GM18519 (cell line): ENCODE measurements at regions not wholly inside any gene's neighbourhood (a gene's known extent, or its start where the extent isn't known, plus 50 kb on each side); places are given as distances from the start of the nearest gene placed in this dataset.
"Not testable (repeated sequence)": the region's sequence is repeated elsewhere in the genome, so short reads cannot be mapped to it uniquely, and the experiment has no call there.

Experiments used
- ATAC-seq: cut with Tn5 transposase; IDR thresholded peaks from one replicate; pipeline ENCODE4 v1.9.1; 2021; ENCODE audit warnings: mild to moderate bottlenecking, moderate library complexity; ENCODE audit not compliant: unreplicated experiment, low FRiP score

DNA sequence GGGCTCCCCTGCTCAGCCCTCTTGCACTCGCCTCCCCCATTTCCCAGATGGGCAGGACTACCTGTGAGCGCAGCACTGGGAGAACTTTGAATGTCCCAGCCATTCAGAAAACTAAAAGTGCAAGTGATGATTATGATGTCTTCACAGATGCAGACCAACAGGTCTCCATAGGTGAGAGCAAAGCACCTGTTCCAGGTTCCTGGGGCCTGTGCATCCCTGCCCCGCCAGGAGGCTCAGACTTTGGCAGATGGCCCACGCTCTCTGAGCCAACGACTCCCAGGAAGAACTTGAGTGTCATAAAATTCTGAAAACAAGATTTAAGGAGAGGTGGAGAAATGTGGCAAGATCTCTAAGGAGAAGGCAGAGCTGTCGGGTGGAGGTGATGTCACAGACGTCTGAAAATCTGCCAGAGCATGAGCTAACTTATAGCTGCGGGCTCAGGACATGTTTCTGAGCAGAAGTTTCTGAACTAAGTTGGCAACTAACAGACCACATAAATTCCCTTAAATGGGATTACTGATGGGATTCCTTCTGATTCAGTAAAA, 110.8 kb upstream of the IGF1R start:
- no peak for ATAC-seq

DNA sequence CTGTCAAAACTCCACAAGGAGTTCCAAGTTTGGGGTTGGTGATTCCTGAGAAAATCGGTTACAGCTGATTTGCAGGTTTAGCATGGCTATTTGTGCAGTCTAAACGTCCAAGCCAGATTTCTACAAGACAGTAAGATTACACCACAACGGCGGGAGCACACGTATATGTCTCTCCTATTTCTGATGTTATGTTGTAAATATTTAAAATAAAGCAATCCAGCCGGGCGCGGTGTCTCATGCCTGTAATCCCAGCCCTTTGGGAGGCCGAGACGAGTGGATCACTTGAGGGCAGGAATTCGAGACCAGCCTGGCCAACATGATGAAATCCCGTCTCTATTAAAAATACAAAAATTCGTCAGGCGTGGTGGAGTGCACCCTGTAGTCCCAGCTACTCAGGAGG, 106.8 kb upstream of the IGF1R start:
- no peak for ATAC-seq

DNA sequence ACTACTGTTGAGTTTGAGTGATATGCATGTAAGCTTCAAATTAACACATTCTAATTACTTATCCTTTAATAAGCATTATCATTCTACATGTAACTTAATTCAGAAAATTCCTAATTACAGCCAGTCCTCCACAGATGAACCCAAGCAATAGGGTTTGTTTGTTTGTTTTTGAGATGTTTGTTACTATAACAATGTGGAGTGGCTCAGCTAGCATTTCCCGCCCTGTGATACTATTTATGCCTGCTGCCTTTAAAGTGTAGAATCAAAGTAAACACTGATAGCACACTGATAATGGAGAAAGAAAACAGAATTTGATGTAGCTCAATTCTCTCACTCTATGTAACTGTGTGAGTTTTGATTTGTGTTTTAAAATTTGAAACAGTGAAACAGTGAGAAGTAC, 105.1 kb upstream of the IGF1R start:
- ATAC-seq: no peak

DNA sequence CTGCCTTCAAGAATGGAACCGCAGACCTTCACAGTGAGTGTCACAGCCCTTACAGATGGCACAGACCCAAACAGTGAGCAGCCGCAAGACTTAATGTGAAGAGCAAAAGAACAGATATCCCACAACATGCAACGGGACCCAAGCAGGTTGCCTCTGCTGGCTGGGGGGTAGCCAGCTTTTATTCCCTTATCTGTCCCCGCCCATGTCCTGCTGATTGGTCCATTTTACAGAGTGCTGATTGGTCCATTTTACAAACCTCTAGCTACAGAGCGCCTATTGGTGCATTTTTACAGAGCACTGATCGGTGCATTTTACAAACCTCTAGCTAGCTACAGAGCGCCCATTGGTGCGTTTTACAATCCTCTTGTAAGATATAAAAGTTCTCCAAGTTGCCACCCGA, 102.0 kb upstream of the IGF1R start:
- no peak for ATAC-seq

DNA sequence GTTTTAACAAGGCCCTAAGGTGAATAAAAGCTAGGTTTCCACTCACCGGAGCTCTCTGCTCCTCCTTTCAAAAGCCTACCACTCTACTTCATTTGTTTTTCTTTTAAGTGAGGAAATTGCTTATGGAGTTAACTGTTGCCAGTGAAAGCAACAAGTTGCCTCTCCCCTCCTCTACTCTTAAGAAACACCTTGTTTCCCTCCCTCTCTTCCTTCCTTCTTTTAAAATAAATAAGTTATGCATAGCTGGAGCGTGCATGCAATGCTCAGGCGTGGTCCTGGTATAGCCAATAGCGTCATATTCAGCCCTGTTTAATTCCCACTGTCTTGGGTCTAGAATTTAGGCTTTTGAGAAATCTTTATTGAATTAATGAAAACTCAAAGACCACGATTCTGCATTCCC, 101.1 kb upstream of the IGF1R start:
- ATAC-seq: no peak

DNA sequence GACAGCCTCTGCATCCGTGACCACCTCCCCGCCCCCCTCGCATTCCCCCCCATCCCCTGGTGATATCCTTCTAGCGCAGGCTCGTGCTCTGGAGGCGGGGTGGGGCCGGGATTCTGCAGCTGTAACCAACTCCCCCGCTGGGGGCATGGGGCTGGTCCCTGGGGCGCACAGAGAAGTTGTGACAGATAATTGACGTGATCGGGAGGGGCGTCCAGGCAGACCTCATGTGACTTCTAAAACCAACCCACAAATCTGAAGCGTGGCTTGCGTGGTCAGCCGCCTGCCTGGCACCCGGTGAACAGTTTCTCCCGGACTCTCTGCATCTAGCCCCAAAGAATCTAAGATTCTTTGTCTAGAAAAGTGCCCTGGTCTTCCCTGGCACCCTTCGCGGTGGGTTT, 100.6 kb upstream of the IGF1R start:
- ATAC-seq: no peak

DNA sequence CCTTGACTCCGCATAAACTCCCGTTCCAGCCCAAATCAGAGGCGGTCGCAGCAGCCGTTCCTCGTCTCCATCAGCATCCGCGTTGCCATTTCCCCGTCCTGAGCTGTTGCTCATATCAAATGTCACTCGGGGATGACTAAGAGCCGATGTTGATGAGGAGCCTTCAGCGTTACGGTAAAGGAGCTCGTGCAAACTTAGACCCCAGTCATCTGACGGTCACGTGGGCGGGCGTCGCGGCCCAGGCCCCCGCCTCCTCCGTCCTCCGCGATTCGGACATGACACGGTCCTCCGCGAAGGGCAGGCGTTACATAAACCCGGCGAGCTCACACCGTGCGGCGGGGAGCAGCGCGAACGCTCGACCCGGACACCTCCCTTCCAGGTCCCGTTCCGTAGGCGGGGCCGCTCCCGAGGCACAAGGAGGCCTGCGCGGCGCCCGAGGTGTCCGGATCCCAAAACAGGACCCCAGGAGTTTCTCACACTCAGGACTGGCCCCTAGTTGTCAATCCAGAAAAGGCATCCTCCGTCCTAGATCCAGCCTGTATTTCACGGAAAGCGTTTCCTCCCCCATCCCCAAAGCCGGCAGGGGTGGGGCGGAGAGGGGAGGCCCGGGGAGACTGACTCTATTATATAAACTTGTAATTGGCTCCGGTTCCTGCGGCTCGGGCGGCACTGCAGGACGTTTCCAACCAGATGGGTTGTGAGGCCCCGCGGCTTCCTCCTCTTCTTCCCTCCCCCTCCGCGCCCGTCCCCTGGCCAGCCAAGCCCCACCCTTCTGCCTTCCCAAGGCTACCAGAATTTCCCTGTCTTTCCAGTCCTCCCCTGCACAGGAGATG, 100.0 kb upstream of the IGF1R start:
- ATAC-seq: no peak

DNA sequence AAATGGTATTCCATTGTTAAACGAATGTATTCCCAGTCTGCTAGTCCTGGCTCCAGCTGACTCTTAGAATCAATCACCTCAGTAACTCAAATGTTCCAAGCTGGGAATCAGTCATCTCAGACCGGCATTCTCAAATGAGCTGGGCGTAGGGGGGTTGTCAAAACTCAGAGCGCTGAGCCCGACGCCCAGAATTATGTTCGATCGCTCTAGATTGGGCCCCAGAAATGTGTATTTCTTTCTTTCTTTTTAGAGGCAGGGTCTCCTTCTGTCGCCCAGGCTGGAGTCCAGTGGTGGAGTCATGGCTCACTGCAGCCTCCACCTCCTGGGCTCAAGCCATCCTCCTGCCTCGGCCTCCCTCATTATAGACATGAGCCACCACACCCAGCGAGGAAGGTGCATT, 99.3 kb upstream of the IGF1R start:
- ATAC-seq: no peak

DNA sequence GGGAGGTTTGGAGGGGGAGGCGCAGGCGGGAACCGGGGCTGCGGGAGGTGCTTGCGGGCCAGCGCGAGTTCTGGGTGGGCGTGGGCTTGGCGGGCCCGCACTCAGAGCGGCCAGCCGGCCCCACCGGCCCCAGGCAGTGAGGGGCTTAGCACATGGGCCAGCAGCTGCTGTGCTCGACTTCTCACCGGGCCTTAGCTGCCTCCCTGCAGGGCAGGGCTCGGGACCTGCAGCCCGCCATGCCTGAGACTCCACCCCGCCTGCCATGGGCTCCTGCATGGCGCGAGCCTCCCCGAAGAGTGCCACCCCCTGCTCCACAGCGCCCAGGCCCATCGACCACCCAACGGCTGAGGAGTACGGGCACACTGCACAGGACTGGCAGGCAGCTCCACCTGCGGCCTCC, 98.6 kb upstream of the IGF1R start:
- no peak for ATAC-seq

DNA sequence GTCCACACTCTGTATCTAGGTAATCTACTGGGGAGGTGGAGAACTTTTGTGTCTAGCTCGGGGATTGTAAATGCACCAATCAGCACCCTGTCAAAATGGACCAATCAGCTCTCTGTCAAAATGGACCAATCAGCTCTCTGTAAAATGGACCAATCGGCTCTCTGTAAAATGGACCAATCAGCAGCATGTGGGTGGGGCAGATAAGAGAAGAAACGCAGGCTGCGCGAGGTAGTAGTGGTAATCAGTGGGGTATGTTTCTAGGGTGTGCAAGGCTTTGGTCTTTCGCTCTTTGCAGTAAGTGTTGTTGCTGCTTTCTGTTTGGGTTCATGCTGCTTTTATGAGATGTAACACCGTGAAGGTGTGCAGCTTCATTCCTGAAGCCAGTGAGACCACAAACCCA, 98.0 kb upstream of the IGF1R start:
- ATAC-seq: not testable (repeated sequence)

DNA sequence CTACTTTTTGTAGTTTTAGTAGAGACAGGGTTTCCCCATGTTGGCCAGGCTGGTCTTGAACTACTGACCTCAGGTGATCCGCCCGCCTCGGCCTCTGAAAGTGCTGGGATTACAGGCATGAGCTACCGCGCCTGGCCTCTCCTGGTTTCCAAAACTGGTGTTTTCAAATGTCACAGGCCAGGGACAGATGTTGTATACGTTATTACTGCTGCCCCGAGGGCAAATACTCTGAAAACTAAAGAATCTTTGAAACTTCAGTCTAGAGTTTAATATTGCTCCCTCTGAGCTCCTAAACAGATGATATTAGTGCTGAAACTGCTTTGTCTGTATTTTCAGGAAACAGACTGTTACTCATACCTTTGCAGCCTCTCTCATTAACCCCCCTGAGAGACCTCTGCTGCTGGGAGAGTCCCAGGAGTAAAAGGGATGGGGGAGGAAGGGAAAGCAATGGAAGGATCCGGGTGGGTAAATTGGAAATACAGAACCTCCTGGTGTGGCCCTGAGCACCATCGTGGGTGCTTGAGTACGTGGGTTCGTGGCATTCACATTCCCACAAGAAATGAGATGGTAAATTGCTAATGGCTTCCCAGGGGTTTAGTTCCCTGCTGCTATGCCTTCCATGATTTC, 96.3 kb upstream of the IGF1R start:
- no peak for ATAC-seq

DNA sequence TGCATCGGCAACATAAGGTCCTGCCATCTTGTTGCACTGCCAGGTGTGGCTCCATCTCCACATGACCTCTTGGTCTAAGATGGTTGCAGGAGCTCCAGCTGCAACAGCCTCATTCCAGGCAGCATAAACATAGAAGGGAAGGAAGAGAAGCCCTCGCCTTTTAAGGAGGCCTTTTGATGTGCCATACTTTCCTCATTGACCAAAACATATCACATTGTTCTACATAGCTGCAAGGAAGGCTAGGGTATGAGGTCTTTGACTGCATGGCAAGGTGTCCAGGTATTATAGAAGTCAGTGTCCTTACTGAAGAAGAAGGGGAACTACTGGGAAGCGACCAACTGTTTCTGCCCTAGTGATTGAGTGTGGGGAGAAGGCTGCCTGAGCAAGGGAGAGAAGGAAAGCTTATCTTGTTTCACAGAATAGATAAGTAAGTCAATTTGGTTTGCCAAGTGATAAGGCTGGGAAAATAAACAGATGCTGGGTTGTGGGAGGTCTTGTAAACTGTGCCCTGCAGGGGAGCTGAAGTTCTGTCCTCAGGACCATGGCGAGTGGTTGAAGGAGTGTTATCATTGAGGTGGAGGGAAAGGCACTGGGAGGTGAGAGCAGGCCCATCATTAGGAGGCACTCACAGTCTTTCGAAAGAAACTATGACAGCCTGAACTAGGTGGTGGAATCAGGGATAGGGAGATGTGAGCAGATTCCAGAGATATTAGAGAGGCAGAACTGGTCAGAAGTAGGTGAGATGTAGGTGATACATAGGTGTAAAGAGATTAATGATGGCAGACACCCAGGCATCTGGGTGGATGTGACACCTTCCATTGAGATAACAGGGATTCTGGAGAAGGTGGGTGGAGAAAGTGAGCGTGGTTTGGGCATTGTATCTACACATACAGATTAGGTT, 93.8 kb upstream of the IGF1R start:
- no peak for ATAC-seq

DNA sequence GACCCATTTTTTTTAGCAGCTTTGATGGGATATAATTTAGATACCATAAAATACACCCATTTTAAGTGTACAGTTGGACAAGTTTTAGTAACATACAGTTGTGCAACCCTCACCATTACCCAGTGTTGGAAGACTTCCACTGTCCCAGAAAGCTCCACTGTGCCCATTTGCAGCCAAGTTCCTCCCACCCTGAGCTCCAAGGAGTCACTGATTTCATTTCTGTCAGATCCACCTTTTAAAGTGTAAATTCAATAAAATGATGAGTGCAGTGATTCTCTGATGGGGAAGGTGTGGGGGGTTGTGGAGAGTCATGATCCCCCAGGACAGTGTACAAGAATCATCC, 93.2 kb upstream of the IGF1R start:
- no peak for ATAC-seq

DNA sequence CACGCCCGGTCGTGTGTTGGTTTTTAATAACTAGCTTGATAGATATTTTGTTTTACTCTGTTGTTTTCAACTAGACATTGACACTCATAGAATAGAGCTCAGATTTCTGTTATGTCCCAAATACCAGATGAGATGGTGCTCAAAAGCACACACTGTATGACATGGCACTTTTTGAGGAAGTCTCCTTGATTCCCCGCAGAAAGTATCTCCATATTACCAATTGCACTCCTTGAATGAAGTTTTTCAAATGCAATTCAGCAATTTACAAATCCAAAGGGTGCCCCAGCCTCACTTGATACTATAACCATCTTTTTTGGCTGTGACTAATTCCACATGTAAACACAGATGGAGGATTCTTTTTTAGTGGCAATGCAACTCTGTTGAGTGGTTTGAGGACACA, 92.0 kb upstream of the IGF1R start:
- ATAC-seq: no peak

DNA sequence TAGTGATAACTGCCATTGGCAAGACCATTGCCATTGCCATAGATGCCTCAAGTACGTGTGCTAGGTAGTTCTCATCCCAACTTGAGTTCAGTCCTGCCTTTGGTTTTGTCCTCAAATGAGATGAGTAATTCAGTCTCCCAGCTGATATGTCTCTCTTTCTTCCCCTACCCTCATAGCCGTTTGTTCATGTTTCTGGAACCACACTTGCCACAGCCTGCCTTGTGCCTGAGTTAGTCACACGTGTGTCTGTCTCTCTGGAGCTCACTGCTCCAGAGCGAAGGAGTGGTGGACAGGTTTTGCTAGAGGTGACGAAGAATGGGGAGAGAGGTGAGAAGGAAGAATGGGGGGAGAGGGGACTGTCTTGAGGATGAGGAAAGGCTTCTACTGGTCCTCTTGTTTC, 88.0 kb upstream of the IGF1R start:
- ATAC-seq: no peak

DNA sequence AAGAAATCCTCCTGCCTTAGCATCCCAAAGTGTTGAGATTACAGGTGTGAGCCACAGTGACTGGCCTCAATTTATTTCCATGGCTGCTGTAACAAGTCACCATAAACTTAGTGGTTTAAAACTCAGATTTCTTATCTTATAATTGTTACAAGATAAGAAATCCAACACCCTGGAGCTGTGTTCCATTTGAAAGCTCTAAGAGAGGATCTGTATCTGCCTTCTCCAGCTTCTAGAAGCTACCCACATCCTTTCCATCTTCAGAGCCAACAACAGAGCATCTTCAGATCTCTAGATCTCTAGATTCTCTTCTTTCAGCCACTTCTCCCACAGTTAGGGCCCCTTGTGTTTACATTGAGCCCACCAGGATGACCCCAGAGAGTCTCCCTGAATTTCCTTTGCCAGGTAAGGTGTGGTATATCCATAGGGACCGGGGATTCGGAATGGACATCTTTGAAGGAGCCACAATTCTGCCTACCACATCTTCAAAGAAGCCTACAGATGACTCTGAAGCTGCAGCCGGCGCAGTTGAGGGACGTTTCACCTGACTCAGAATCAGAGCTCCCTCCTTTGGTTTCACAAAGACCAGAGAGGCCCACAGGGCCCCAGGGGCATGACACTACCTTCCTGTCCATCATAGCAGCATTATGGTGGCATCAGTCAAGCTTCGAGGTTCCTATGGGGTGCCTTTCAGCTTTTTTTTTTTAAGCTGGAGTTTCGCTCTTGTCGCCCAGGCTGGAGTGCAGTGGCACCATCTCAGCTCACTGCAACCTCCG, 87.0 kb upstream of the IGF1R start:
- ATAC-seq: no peak

DNA sequence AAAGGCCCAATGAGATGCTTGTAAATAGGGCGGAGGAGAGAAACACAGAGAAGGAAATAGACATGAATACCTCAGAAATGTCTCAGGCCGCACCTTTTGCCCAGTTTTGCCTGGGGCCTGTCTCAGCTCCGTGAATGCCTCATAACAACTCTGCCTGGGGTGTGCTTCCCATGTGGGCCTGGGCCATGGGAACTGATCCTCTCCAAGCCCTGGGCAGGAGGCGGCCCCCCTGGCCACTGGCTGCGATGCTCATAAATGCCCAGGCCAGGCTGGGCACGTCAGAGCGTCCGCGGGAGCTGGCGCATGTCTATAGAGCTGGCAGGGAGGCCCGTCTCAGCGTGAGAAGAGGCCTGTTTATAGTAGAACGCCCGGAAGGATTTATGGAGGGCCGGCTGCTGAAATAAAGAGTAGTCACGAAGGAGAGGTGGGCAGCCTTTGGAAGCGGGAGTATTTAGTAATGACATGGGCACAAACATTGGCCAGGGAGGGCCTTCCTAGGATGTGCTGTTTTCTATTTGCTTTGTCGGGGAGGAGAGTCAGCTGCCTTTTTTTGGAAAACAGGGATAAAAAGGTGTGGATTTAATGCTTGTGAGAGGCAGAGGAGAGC, 85.9 kb upstream of the IGF1R start:
- no peak for ATAC-seq

DNA sequence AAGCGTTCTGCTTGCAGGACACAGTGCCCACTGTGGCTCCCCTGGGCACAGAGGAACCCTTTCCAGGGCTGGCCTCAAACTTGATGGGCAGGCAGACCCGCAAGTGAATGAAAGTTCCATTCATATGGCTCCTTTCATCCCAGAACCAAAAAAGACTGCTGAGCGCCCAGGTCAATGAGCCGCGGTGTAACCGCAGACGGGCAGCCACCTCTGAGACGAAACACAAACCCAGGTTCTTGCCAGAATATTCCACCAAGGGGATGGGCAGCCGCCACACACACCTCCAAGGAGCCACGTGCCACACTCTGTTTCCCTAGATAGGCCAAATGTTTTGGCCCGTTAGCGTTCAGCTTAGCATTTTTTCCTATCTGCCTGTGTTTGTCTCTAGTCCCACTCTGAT, 82.8 kb upstream of the IGF1R start:
- no peak for ATAC-seq

DNA sequence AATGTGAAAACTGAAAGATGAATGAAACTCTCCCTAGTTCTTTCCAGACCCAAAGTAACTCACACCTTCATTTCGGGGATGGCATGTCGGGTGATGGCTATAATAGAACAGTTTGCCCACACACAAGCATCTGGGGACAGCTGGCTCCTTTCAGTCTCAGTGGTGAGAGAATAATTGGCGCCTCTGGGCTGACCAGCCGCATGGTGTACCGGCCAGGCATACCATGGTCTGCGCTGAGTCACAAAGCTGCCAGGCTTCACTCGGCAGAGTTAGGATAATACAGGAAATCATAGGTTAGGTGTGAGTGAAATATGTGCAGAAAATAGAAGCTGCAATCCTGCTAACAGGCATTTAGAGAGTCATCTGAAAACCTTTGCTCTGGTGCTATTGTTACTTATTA, 80.4 kb upstream of the IGF1R start:
- no peak for ATAC-seq

DNA sequence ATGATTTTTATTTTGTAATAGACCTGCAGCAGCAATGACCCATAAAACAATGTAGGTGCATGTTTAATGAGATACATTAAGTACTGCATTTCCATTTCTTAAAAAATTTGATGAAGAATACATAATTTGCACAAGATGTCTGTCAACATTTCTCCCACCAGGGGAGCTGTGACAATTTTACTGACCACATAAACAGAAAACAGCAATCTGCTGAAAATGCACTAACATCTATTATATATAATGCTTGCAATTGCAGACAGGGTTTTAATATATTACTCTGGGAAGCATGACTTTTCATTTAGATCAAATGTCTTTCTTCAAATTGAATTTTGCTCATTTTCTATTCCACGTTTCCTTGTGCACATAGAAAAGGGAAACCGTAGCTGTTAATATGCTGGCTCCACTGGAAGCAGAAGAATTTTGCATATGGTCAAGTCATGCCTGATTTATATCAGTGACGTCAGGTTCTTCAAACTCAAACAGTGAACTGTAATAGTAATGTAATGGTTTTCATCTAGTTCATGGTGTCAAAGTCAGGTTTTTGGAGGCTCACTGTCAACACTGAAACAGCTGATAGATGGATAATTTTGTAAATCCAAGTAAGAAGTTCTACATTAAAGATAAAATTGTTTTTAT, 79.8 kb upstream of the IGF1R start:
- ATAC-seq: no peak
